CD14-positive monocyte (primary cell): ENCODE measurements at regions not wholly inside any gene's neighbourhood (a gene's known extent, or its start where the extent isn't known, plus 50 kb on each side); places are given as distances from the start of the nearest gene placed in this dataset.

Source experiments
- DNase-seq, 3 donors: peaks; one replicate each; pipeline ENCODE4 v3.0.0-alpha.2; 2011 to 2022
- H2AFZ ChIP-seq: 2 replicates; pipeline ENCODE4 v1.6.0; 2012; ENCODE audit warnings: mild to moderate bottlenecking, low read depth, low read length, inconsistent platforms; ENCODE audit not compliant: insufficient read depth, poor library complexity, severe bottlenecking
- H3K27ac ChIP-seq, 2 donors: 1 replicate in 1 of 2; 2 replicates in 1 of 2; pipeline ENCODE4 v1.5.1; 2012 to 2013; ENCODE audit warnings: low read length in 2 of 2, control low read depth in 1 of 2, inconsistent platforms in 1 of 2, low read depth in 1 of 2, mild to moderate bottlenecking in 1 of 2
- H3K27me3 ChIP-seq, 2 donors: one replicate each; pipeline versions ENCODE4 v1.6.0 to v1.6.1; 2011 to 2013; ENCODE audit warnings: low read length in 2 of 2; ENCODE audit not compliant: control insufficient read depth in 2 of 2, insufficient read depth in 2 of 2
- H3K36me3 ChIP-seq, 2 donors: replicated peaks in 1 of 2; 1 replicate in 1 of 2; 2 replicates in 1 of 2; pipeline versions ENCODE4 v1.5.1 to v1.6.1; 2012 to 2013; ENCODE audit warnings: low read length in 2 of 2, control low read depth in 1 of 2, inconsistent platforms in 1 of 2, mild to moderate bottlenecking in 1 of 2; ENCODE audit not compliant: insufficient read depth in 2 of 2, control insufficient read depth in 1 of 2
- H3K4me1 ChIP-seq, 2 donors: 1 replicate in 1 of 2; 2 replicates in 1 of 2; pipeline versions ENCODE4 v1.5.1 to v1.6.1; 2012 to 2013; ENCODE audit warnings: low read length in 2 of 2, control low read depth in 1 of 2, inconsistent platforms in 1 of 2, mild to moderate bottlenecking in 1 of 2, moderate library complexity in 1 of 2; ENCODE audit not compliant: insufficient read depth in 2 of 2, control insufficient read depth in 1 of 2
- H3K4me2 ChIP-seq: replicated peaks from 2 replicates; pipeline ENCODE3; 2012; ENCODE audit warnings: low read length, moderate library complexity, mild to moderate bottlenecking; ENCODE audit not compliant: poor library complexity, severe bottlenecking; ENCODE audit errors: extremely low read depth
- H3K4me3 ChIP-seq, 3 experiments: fragments of 200-600 bp in 1 of 3; sonication (generic) in 1 of 3; replicated peaks in 1 of 3; 1 replicate in 2 of 3; 2 replicates in 1 of 3; pipeline ENCODE4 v1.5.1; 2011 to 2013; ENCODE audit warnings: low read length in 3 of 3, mild to moderate bottlenecking in 3 of 3, control low read depth in 2 of 3, low read depth in 2 of 3, inconsistent platforms in 1 of 3, moderate library complexity in 1 of 3
- H3K79me2 ChIP-seq: 2 replicates; pipeline ENCODE4 v1.6.0; 2012; ENCODE audit warnings: mild to moderate bottlenecking, control low read depth, inconsistent platforms, low read length, moderate library complexity; ENCODE audit not compliant: insufficient read depth
- H3K9ac ChIP-seq: 2 replicates; pipeline ENCODE4 v1.6.0; 2017; ENCODE audit warnings: low read length, mild to moderate bottlenecking; ENCODE audit not compliant: insufficient read depth, poor library complexity, severe bottlenecking
- H3K9me3 ChIP-seq, 2 donors: replicated peaks in 1 of 2; 1 replicate in 1 of 2; 2 replicates in 1 of 2; pipeline versions ENCODE4 v1.5.1 to v1.6.1; 2012 to 2013; ENCODE audit warnings: low read length in 2 of 2, control low read depth in 1 of 2; ENCODE audit not compliant: control insufficient read depth in 1 of 2, insufficient read depth in 1 of 2
- H4K20me1 ChIP-seq: 2 replicates; pipeline ENCODE4 v1.6.0; 2012; ENCODE audit warnings: mild to moderate bottlenecking, low read length, control low read depth, moderate library complexity; ENCODE audit not compliant: insufficient read depth
- H3K27ac Mint-ChIP-seq, 7 donors: one replicate each; pipeline ENCODE4 v1.8.0; 2020; ENCODE audit warnings: mild to moderate bottlenecking in 7 of 7, mixed read lengths in 7 of 7, moderate library complexity in 6 of 7, inconsistent platforms in 2 of 7
- H3K27me3 Mint-ChIP-seq, 3 donors: one replicate each; pipeline ENCODE4 v1.8.0; 2021 to 2022; ENCODE audit warnings: low read depth in 3 of 3, mild to moderate bottlenecking in 3 of 3, mixed read lengths in 3 of 3, moderate library complexity in 3 of 3, inconsistent platforms in 1 of 3
- H3K36me3 Mint-ChIP-seq, 2 donors: one replicate each; pipeline ENCODE4 v1.8.0; 2020; ENCODE audit warnings: mixed read lengths in 2 of 2, inconsistent platforms in 1 of 2, mild to moderate bottlenecking in 1 of 2
- H3K4me1 Mint-ChIP-seq: one replicate; pipeline ENCODE4 v1.8.0; 2020; ENCODE audit warnings: mild to moderate bottlenecking, mixed read lengths
- H3K4me3 Mint-ChIP-seq, 2 donors: one replicate each; pipeline ENCODE4 v1.8.0; 2020; ENCODE audit warnings: mild to moderate bottlenecking in 2 of 2, mixed read lengths in 2 of 2, moderate library complexity in 1 of 2
- H3K9me3 Mint-ChIP-seq, 7 donors: one replicate each; pipeline ENCODE4 v1.8.0; 2020 to 2022; ENCODE audit warnings: mixed read lengths in 7 of 7, mild to moderate bottlenecking in 6 of 7, moderate library complexity in 6 of 7, inconsistent platforms in 2 of 7
- CTCF ChIP-seq: fragments of 200-600 bp; IDR thresholded peaks from one replicate; pipeline ENCODE4 v1.8.0; 2022; ENCODE audit warnings: antibody characterized with exemption, mild to moderate bottlenecking
- WGBS: methylation state at CpG from one replicate; pipeline ENCODE4 v1.1.5; 2013; ENCODE audit warnings: missing lambda C conversion rate; ENCODE audit not compliant: insufficient coverage; 5-methylcytosine and 5-hydroxymethylcytosine counted together
- intact Hi-C, 2 donors: fragments of 100-400 bp; cut with micrococcal nuclease; formaldehyde crosslinking; loops; one replicate each; pipeline versions ENCODE4 v1.15.0 to v1.15.1; 2023

GRCh38 chr4:54393243-54393642 lies 164.2 kb downstream of the PDGFRA start:
- no peak for DNase-seq
- Histone ChIP-seq H3K79me2 (no peaks in the 10 kb centered on the region), H3K4me2 (no peak overlapping the region), H2AFZ (no peak overlapping the region), H3K4me1 (no peaks in the 10 kb centered on the region), H3K9me3 (no peaks in the 10 kb centered on the region), H3K4me3 (no peak overlapping the region), H4K20me1 (no peaks in the 10 kb centered on the region), H3K36me3 (no peaks in the 10 kb centered on the region), H3K9ac (no peak overlapping the region), H3K27me3 (no peaks in the 10 kb centered on the region), H3K27ac (no peak overlapping the region)
- Mint-ChIP-seq H3K27me3 (peaks cover 0 to 4% (median 0%) of the 10 kb centered on the region in 3 donors), H3K4me1 (no peaks in the 10 kb centered on the region), H3K36me3 (no peaks in the 10 kb centered on the region), H3K9me3 (peaks cover 0 to 11% (median 6%) of the 10 kb centered on the region in 7 donors), H3K27ac (no peak overlapping the region), H3K4me3 (no peak overlapping the region)
- intact Hi-C loops: no loop called here
- TF ChIP-seq CTCF: no peak
- 100% methylated on average over 1 of the region's 4 CpGs for WGBS

- intact Hi-C loops: no loop called here
- Mint-ChIP-seq H3K27me3 (peaks cover 0 to 4% (median 0%) of the 10 kb centered on the region in 3 donors), H3K27ac (no peak overlapping the region), H3K36me3 (no peaks in the 10 kb centered on the region), H3K9me3 (peaks cover 0 to 7% (median 2%) of the 10 kb centered on the region in 7 donors), H3K4me1 (peaks cover 5% of the 10 kb centered on the region), H3K4me3 (no peak overlapping the region)
- no peak overlapping the region for H3K9ac ChIP-seq
- H3K79me2 ChIP-seq: no peaks in the 10 kb centered on the region
- H3K9me3 ChIP-seq: no peaks in the 10 kb centered on the region
- no CpG with 5 or more reads among the region's 3 CpGs for WGBS
- H3K4me2 ChIP-seq: no peak overlapping the region
- no peaks in the 10 kb centered on the region for H3K27me3 ChIP-seq
- H4K20me1 ChIP-seq: no peaks in the 10 kb centered on the region
- no peak overlapping the region for H3K4me3 ChIP-seq
- no peak for DNase-seq
- H3K4me1 ChIP-seq: no peaks in the 10 kb centered on the region
- H3K36me3 ChIP-seq: no peaks in the 10 kb centered on the region
- no peak for TF ChIP-seq CTCF
- no peak overlapping the region for H2AFZ ChIP-seq
- no peak overlapping the region for H3K27ac ChIP-seq
Observed at GRCh38 chr4:54395013-54395527, 166.0 kb downstream of the PDGFRA start.
